H1 (cell line): ENCODE measurements at regions not wholly inside any gene's neighbourhood (a gene's known extent, or its start where the extent isn't known, plus 50 kb on each side); places are given as distances from the start of the nearest gene placed in this dataset.

ENCODE experiments used
- CTCF ChIA-PET: fragments of 300-600 bp; sonication (Branson Sonifier 250); formaldehyde crosslinking; loops from one replicate; lab custom pipeline; 2021; ENCODE audit not compliant: partially characterized antibody; lab: Charles Lee
- POLR2A ChIA-PET: fragments of 300-600 bp; sonication (Branson Sonifier 250); formaldehyde crosslinking; loops from one replicate; lab custom pipeline; 2021; ENCODE audit warnings: inconsistent platforms; ENCODE audit not compliant: partially characterized antibody; lab: Charles Lee
- DNase-seq, 2 experiments: peaks; one replicate each; pipeline versions ENCODE4 v3.0.0 to v3.0.0-alpha.2; 2010 to 2022; ENCODE audit warnings: low spot score in 2 of 2, low read depth in 1 of 2, mixed read lengths in 1 of 2
- FAIRE-seq: peaks from 2 replicates; lab custom pipeline; 2011; peaks lifted over from hg19 to GRCh38; lab: Jason Lieb, UNC
- H2AFZ ChIP-seq: 2 replicates; pipeline ENCODE4 v1.8.1; 2012; ENCODE audit warnings: low read length, inconsistent platforms
- H2AK5ac ChIP-seq: 2 replicates; pipeline ENCODE4 v1.6.1; 2013; ENCODE audit warnings: low read depth, low read length
- H2BK120ac ChIP-seq: replicated peaks from 2 replicates; pipeline ENCODE3; 2013; ENCODE audit warnings: low read depth, low read length, inconsistent platforms
- H2BK12ac ChIP-seq: 2 replicates; pipeline ENCODE4 v1.6.1; 2013; ENCODE audit warnings: low read depth, low read length
- H2BK15ac ChIP-seq: 2 replicates; pipeline ENCODE4 v1.6.1; 2013; ENCODE audit warnings: low read length
- H2BK20ac ChIP-seq: 2 replicates; pipeline ENCODE4 v1.6.1; 2013; ENCODE audit warnings: low read length
- H2BK5ac ChIP-seq: 2 replicates; pipeline ENCODE4 v1.6.1; 2013; ENCODE audit warnings: low read depth, low read length
- H3K14ac ChIP-seq: 2 replicates; pipeline ENCODE4 v1.6.1; 2013; ENCODE audit warnings: inconsistent platforms; ENCODE audit not compliant: insufficient read length
- H3K18ac ChIP-seq: 2 replicates; pipeline ENCODE4 v1.6.1; 2013; ENCODE audit warnings: low read length; ENCODE audit errors: extremely low read depth
- H3K23ac ChIP-seq: 2 replicates; pipeline ENCODE4 v1.6.1; 2013; ENCODE audit warnings: inconsistent platforms; ENCODE audit not compliant: insufficient read length
- H3K23me2 ChIP-seq: 2 replicates; pipeline ENCODE4 v1.6.1; 2013; ENCODE audit warnings: low read depth, low read length
- H3K27ac ChIP-seq: 2 replicates; pipeline ENCODE4 v1.6.1; 2011; ENCODE audit warnings: low read depth, low read length, inconsistent platforms
- H3K27me3 ChIP-seq, 4 experiments: replicated peaks in 1 of 4; 1 replicate in 1 of 4; 2 replicates in 3 of 4; pipeline versions ENCODE4 v1.6.1 to v1.8.1; 2011 to 2013; ENCODE audit warnings: low read length in 3 of 4, mild to moderate bottlenecking in 3 of 4, inconsistent platforms in 2 of 4, mixed read lengths in 2 of 4, moderate library complexity in 1 of 4; ENCODE audit not compliant: control insufficient read depth in 3 of 4, insufficient read depth in 3 of 4; ENCODE audit errors: extremely low read depth in 1 of 4
- H3K36me3 ChIP-seq, 4 experiments: 2 replicates each; pipeline versions ENCODE4 v1.6.1 to v1.8.1; 2011 to 2013; ENCODE audit warnings: mild to moderate bottlenecking in 4 of 4, low read length in 3 of 4, moderate library complexity in 2 of 4, control low read depth in 1 of 4, inconsistent platforms in 1 of 4; ENCODE audit not compliant: insufficient read depth in 4 of 4, control insufficient read depth in 2 of 4
- H3K4ac ChIP-seq: replicated peaks from 2 replicates; pipeline ENCODE3; 2013; ENCODE audit warnings: low read length, low read depth, mixed read lengths, inconsistent platforms; ENCODE audit not compliant: insufficient read length
- H3K4me1 ChIP-seq, 4 experiments: replicated peaks in 1 of 4; 1 replicate in 1 of 4; 2 replicates in 3 of 4; pipeline versions ENCODE4 v1.6.1 to v1.8.1; 2011 to 2013; ENCODE audit warnings: low read length in 3 of 4, inconsistent platforms in 2 of 4, mixed read lengths in 1 of 4; ENCODE audit not compliant: insufficient read depth in 4 of 4, control insufficient read depth in 3 of 4
- H3K4me2 ChIP-seq, 2 experiments: 2 replicates each; pipeline versions ENCODE4 v1.6.1 to v1.8.1; 2011 to 2013; ENCODE audit warnings: low read depth in 2 of 2, low read length in 2 of 2, control low read depth in 1 of 2, inconsistent platforms in 1 of 2, mild to moderate bottlenecking in 1 of 2; ENCODE audit not compliant: insufficient read depth in 1 of 2
- H3K4me3 ChIP-seq, 4 experiments: fragments of 200-600, 300-600 bp in 1 of 4; sonication (generic), shearing (Covaris generic), sonication (Bioruptor Twin) in 1 of 4; 2 replicates each; pipeline versions ENCODE4 v1.5.1 to v1.8.1; 2011 to 2016; ENCODE audit warnings: low read length in 4 of 4, low read depth in 3 of 4, control low read depth in 2 of 4, inconsistent platforms in 2 of 4, mild to moderate bottlenecking in 2 of 4, mixed read lengths in 1 of 4, moderate library complexity in 1 of 4; ENCODE audit not compliant: insufficient read depth in 2 of 4; ENCODE audit errors: extremely low read depth in 1 of 4
- H3K56ac ChIP-seq: replicated peaks from 2 replicates; pipeline ENCODE3; 2013; ENCODE audit warnings: low read depth, mild to moderate bottlenecking, mixed read lengths, low read length, inconsistent platforms; ENCODE audit not compliant: insufficient read length
- H3K79me1 ChIP-seq: 2 replicates; pipeline ENCODE4 v1.6.1; 2013; ENCODE audit warnings: low read depth, low read length, control low read depth
- H3K79me2 ChIP-seq, 2 experiments: 2 replicates each; pipeline versions ENCODE4 v1.6.1 to v1.8.1; 2012 to 2013; ENCODE audit warnings: low read length in 2 of 2, mild to moderate bottlenecking in 2 of 2, inconsistent platforms in 1 of 2; ENCODE audit not compliant: insufficient read depth in 2 of 2, control insufficient read depth in 1 of 2
- H3K9ac ChIP-seq, 4 experiments: replicated peaks in 1 of 4; 1 replicate in 1 of 4; 2 replicates in 3 of 4; pipeline versions ENCODE4 v1.6.1 to v1.8.1; 2011 to 2013; ENCODE audit warnings: low read depth in 3 of 4, low read length in 3 of 4, control low read depth in 2 of 4, mild to moderate bottlenecking in 2 of 4, moderate library complexity in 2 of 4, inconsistent platforms in 1 of 4; ENCODE audit errors: extremely low read depth in 1 of 4
- H3K9me3 ChIP-seq, 2 experiments: 2 replicates each; pipeline versions ENCODE4 v1.6.1 to v1.8.1; 2012 to 2013; ENCODE audit warnings: mild to moderate bottlenecking in 2 of 2, moderate library complexity in 2 of 2, control low read depth in 1 of 2, inconsistent platforms in 1 of 2, low read depth in 1 of 2, low read length in 1 of 2, mixed read lengths in 1 of 2; ENCODE audit not compliant: insufficient read depth in 2 of 2
- H4K20me1 ChIP-seq, 2 experiments: replicated peaks in 1 of 2; 2 replicates each; pipeline versions ENCODE3 to v1.8.1; 2011 to 2013; ENCODE audit warnings: inconsistent platforms in 2 of 2, low read length in 2 of 2, mild to moderate bottlenecking in 1 of 2; ENCODE audit not compliant: insufficient read depth in 2 of 2, control insufficient read depth in 1 of 2
- H4K5ac ChIP-seq: 2 replicates; pipeline ENCODE4 v1.6.1; 2013; ENCODE audit warnings: low read length, low read depth, mixed read lengths, inconsistent platforms; ENCODE audit not compliant: insufficient read length
- H4K8ac ChIP-seq: 2 replicates; pipeline ENCODE4 v1.8.0; 2013; ENCODE audit warnings: mild to moderate bottlenecking, moderate library complexity, low read length, inconsistent platforms; ENCODE audit not compliant: insufficient read depth; ENCODE audit errors: extremely low read depth
- H4K91ac ChIP-seq: replicated peaks from 2 replicates; pipeline ENCODE3; 2013; ENCODE audit warnings: low read length, mixed read lengths, inconsistent platforms; ENCODE audit not compliant: insufficient read length
- CHD2 ChIP-seq: IDR thresholded peaks from 2 replicates; pipeline ENCODE4 v1.6.1; 2012; ENCODE audit warnings: low read length, improper control_type of control experiment
- FOSL1 ChIP-seq: IDR thresholded peaks from 2 replicates; pipeline ENCODE4 v1.6.1; 2011; ENCODE audit warnings: mild to moderate bottlenecking, low read depth, low read length, moderate library complexity; ENCODE audit not compliant: insufficient read depth
- JUND ChIP-seq: IDR thresholded peaks from 2 replicates; pipeline ENCODE4 v1.6.1; 2011; ENCODE audit warnings: mild to moderate bottlenecking, improper control_type of control experiment, low read length
- RFX5 ChIP-seq: IDR thresholded peaks from 2 replicates; pipeline ENCODE4 v1.6.1; 2011; ENCODE audit warnings: low read depth, low read length, improper control_type of control experiment, borderline replicate concordance
- RNF2 ChIP-seq: fragments of 200-900, 300-1000 bp; sonication (generic); IDR thresholded peaks from 2 replicates; pipeline ENCODE4 v1.7.1; 2016; ENCODE audit warnings: borderline replicate concordance, low read depth, mild to moderate bottlenecking, antibody characterized with exemption, low read length; ENCODE audit not compliant: poor library complexity, severe bottlenecking; ENCODE audit errors: missing control alignments
- RXRA ChIP-seq: IDR thresholded peaks from 2 replicates; pipeline ENCODE4 v1.6.1; 2011; ENCODE audit warnings: low read depth, mild to moderate bottlenecking, low read length, moderate library complexity; ENCODE audit not compliant: insufficient read depth
- SIRT6 ChIP-seq: IDR thresholded peaks from one replicate; pipeline ENCODE4 v1.7.1; 2012; ENCODE audit warnings: low read length, inconsistent platforms
- SP1 ChIP-seq: IDR thresholded peaks from 2 replicates; pipeline ENCODE4 v1.6.1; 2011; ENCODE audit warnings: low read depth, low read length
- WGBS, 2 experiments: shearing (Covaris generic) in 1 of 2; methylation state at CpG; one replicate each; pipeline versions ENCODE4 v1.1.6 to v1.1.7; 2013 to 2015; ENCODE audit warnings: low lambda C conversion rate in 2 of 2, mixed read lengths in 2 of 2, inconsistent platforms in 1 of 2, low coverage in 1 of 2, missing lambda C conversion rate in 1 of 2; ENCODE audit not compliant: insufficient replicate concordance in 2 of 2, insufficient coverage in 1 of 2, insufficient read length in 1 of 2; ENCODE audit errors: extremely low coverage in 1 of 2, missing lambda C conversion rate in 1 of 2; 5-methylcytosine and 5-hydroxymethylcytosine counted together

GRCh38 chr1:68848017-68848416, 351.1 kb upstream of the DEPDC1 start:
- no peaks in the 10 kb centered on the region; a peak in 1 of 7 replicates for H3K4me1 ChIP-seq
- H3K4ac ChIP-seq, result no peak overlapping the region
- CTCF ChIA-PET, result no interaction called here
- no peak overlapping the region for H2BK120ac ChIP-seq
- H2BK15ac ChIP-seq, result no peak overlapping the region
- no peak overlapping the region for H2AFZ ChIP-seq
- no peak overlapping the region for H3K56ac ChIP-seq
- H2AK5ac ChIP-seq, result no peak overlapping the region
- H3K18ac ChIP-seq, result no peak overlapping the region
- H3K23me2 ChIP-seq, result no peaks in the 10 kb centered on the region
- H3K27me3 ChIP-seq, result no peaks in the 10 kb centered on the region
- no peaks in the 10 kb centered on the region for H3K79me1 ChIP-seq
- DNase-seq (no peak), FAIRE-seq (no peak)
- H3K23ac ChIP-seq, result no peak overlapping the region
- no peak overlapping the region for H3K4me2 ChIP-seq
- H3K4me3 ChIP-seq, result no peak overlapping the region
- H4K5ac ChIP-seq, result no peak overlapping the region
- H3K9me3 ChIP-seq, result no peaks in the 10 kb centered on the region
- no peaks in the 10 kb centered on the region for H3K79me2 ChIP-seq
- no peaks in the 10 kb centered on the region for H4K20me1 ChIP-seq
- H3K14ac ChIP-seq, result no peak overlapping the region
- H3K36me3 ChIP-seq, result no peaks in the 10 kb centered on the region; a peak in 1 of 8 replicates
- no peak overlapping the region for H2BK5ac ChIP-seq
- 89% methylated on average over 3 of the region's 3 CpGs; no CpG with 5 or more reads in 1 of the 2 experiments for WGBS, 2 experiments
- no peak overlapping the region for H4K91ac ChIP-seq
- H3K27ac ChIP-seq, result no peak overlapping the region
- no peak overlapping the region for H3K9ac ChIP-seq
- POLR2A ChIA-PET, result no interaction called here
- H2BK20ac ChIP-seq, result no peak overlapping the region
- no peak overlapping the region for H2BK12ac ChIP-seq
- no peak for TF ChIP-seq RNF2
- no peak for TF ChIP-seq CHD2
- no peak for TF ChIP-seq RXRA
- no peak for TF ChIP-seq JUND
- no peak for TF ChIP-seq RFX5
- TF ChIP-seq FOSL1, result no peak
- TF ChIP-seq SP1, result no peak
- TF ChIP-seq SIRT6, result no peak
- no peak overlapping the region for H4K8ac ChIP-seq
